ENCODE measurements at regions not wholly inside any gene's neighbourhood (a gene's known extent, or its start where the extent isn't known, plus 50 kb on each side); places are given as distances from the start of the nearest gene placed in this dataset.
"Not testable (repeated sequence)": the region's sequence is repeated elsewhere in the genome, so short reads cannot be mapped to it uniquely, and the experiment has no call there.

DNA sequence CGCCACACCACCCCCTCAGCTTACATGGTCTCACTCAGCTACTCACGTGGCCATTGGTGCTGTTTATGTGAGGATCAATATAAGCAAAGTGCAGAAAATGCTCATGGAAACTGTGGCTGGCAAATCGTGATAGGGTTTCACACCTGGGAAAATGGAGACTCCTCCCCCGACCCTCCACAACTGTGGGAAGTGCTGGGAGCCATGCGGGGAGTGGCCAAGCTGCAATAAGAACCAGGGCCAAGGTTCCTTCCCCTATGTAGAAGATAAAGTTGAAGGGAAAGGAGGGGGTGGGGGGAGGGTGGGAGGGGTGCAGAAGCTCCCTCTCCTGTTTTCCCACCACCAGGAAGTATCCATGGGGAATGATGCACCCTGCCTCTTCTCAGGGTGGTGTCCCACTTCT lies 145.5 kb upstream of the MAMLD1 start:
- DNase-seq, result no peak

DNA sequence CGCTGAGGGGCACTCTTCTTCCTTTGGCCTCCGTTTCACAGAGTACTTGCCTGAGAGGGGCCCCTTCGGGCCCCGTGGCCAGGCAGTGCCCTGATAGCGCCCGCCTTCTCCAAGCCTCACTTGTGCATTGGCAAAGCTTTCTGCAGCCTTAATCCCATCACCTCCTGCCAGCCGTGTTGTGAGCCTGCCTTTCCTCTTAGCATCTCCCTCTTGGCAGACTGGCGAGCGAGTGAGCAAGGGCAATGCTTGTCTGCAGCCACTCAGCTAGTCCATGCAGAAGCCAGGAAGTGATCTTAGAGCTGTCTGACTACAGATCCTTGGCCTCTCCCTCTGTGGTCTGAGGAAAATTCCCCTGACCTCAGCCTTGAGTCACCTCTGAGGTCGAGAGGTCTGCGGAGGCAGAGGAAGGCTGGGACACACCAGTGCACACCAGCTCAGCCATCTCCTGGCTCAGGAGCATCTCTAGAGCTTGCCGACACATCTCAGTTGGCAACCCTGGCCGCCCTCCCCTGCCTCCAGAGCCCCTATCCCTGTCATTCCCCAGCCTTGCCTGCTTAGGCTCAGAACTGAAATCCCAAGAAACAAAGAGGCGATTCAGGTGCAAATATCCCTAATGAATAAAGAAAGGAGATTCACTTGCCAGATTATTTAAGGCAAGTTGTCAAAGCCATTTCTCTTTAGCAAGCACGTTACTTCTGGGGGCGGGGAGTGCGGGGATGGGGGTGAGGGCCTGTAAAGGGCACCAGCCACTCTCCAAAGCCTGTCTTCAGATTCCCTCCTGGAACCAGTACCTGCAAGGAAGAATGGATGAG lies 143.5 kb upstream of the MAMLD1 start:
- DNase-seq, result no peak

DNA sequence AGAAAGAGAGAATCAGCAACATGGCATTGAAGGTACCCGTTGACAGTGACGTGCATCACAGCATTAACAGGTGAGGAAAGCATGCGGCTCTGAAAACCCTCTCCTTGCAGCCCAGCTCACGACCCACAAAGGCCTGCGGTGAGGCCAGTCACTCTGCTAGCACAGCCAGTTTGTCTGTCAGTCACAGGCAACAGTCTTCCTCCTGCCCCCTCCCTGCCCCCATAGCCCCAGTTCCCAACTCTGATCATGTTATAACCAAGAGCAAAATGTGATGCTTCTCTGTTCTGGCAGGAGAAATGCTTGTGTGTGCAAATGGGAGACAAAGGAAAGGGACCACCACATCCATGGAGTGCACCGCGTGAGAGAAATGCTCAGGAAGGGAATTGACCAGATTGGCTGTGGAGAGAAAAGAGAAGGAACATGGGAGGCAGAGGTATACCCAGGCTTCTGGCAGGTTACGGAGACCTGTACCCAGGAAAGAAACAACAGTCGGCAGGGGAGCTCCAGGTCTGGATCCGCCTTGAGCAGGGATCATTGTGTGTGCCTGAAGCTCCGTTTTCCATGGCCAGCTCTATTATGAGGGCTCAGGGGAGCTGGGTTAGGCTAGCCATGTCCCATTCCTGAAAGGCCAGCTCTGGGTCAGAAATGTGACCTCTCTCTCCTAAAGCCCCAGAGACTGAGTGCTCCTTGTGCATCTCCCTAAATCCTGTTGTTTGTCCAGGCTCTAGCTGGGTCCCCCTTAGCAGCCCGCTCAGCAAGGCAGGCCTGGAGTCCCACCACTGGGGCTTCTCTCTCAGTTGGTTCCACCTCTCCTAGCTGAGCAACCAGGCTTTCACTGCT lies 139.7 kb upstream of the MAMLD1 start:
- no peak for DNase-seq

DNA sequence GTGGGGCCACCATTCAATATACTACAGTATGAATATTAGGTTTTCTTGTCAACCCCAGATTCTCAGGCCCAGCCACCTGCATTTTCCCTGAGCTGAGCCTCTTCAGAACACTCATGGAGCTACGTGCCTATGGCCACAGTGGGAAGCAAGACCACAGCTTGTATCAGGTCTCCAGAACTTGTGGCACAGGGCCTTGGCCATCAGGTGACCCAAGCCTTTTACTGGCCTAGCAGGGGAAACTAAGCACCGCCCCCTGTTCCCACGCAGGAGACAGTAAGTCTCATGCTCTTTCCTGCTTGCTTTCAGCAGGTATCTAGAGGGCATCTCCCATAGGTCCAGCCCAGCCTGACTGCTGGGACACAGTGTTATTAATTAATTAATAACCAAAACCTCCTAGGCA lies 138.4 kb upstream of the MAMLD1 start:
- DNase-seq, result no peak

DNA sequence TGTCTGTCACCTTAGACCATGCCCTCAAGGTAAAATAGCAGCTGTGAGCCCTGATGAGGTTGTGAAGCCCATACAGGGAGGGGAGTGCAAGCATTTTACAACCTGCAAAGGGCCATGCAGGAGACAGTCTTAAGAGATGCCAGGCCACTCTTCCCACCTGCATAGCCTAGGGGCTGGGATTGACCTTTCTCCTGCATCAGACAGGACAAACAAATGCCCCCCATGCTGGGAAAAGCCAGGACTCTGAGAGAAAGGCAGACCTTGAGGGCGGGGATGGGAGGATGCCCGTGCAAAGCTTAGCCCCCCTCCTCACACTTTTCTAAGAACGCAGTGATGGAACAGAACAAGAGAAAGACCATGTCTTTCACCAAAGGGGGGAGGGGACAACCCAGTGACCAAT lies 137.9 kb upstream of the MAMLD1 start:
- no peak for DNase-seq

DNA sequence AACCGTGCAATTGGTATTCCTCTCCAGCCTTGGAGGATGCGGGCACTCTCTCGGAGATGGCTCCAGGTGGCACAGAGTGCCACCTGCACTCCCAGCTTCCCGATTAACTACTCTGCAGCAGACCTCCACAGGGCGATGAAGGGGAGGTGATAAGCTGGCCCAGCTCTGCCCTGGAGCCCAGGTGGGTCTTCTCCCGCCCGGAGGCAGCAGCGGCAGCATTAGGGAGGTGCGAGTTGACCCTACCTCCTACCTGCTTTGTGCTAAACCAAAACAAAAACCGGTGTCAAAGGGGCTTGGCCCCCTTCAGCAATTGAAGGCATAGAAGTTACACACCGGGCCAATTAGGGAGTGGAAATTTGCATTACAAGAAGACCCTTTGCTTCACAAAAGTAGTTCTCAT lies 137.4 kb upstream of the MAMLD1 start:
- no peak for DNase-seq

DNA sequence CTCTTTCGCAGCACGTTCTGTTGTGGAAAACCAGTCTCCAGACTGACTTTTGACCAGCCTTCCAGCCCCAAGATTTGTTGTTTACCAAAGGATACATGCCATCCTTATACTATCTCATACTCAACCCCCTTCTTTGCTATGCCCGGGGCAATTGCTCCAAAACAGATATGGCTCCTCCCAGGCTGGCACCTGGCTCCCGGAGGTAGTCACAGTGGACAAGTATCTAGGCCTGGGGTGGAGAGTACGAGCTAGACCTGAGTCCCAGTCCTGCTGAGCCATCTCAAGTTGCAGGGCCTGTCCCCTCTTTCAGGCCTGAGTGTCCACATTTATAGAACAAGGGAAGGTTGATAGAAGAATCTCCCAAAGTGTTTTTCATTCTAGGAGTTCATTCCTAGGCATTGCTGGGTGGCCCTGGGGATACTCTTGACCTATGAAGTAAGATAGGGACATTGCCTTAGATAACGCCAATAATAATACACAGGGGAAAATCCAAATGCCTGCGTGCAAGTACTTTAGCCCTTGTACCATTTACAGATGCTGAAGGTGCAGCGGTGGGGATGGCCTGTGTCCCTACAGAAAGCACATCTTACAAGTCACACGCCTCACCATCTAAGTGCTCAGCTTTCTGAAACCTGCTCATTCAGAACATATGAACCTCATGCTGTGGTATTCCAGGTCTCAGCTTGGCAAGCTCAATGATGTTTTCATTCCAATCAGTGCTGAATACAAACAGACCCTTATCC lies 136.7 kb upstream of the MAMLD1 start:
- DNase-seq, result no peak

DNA sequence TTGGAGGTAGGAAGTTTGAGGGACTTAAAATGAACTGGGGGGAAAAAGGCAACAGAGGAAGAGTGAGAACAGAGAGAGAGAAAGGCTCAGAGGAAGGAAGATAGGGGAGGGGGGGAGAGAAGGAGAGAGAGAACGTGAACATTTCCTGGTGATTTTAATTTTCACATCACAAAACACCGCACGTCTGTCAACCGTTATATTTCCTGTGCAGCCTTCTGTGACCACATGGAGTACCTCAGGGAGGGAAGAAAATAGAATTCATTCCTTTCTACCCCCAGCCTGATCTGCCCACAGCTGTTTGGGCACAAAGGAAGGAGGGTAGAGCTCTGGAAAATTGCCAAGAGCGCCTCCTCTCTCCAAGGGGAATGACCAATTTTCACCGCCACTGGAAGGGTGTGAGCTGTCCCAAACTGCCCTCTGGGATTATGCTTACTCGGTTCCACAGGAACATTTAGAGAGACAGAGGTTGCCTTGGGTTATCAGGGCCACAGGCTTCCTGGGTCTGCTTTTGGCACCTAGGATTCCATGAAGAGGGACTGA lies 135.7 kb upstream of the MAMLD1 start:
- DNase-seq, result no peak

DNA sequence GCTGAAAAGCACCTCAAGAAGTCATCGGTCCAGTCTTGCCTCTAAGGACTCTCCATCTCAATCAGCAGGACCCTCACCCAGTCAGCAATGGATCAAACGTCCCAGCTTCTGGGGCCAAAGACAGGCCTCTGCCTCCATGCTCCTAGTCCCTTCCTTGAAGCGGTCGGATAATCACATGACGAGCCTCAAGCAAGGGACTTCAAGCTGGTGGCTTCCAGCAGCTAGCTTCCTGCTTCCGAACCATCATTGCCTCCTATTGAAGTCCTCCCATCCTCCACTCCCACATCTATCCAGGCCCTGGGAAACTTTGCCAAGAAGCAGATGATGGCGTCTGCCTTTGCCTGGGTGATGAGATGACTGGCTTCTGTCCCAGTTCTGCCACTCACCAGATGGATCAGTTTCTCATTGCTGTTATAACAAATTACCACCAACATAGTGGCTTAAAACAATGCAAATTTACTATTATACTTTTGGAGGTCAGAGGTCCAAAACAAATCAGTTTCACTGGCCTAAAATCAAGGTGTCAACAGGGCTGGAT lies 135.2 kb upstream of the MAMLD1 start:
- DNase-seq, result no peak

DNA sequence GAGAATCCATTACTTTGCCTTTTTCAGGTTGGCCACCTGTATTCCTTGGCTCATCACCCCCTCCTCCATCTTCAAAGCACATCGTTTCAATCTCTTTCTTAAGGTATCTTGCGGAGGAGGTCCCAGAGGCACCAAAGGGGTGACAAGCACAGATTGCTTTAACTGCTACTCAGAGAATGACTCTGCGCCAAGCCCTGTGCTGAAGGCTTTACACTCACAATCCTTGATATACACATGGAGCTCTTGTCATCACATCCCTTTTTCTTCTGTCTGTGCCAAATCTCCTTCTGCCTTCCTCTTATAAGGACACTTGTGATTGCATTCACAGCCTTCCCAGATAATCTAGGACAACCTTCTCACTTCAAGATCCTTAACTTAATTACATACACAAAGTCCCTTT lies 134.7 kb upstream of the MAMLD1 start:
- DNase-seq, result no peak

DNA sequence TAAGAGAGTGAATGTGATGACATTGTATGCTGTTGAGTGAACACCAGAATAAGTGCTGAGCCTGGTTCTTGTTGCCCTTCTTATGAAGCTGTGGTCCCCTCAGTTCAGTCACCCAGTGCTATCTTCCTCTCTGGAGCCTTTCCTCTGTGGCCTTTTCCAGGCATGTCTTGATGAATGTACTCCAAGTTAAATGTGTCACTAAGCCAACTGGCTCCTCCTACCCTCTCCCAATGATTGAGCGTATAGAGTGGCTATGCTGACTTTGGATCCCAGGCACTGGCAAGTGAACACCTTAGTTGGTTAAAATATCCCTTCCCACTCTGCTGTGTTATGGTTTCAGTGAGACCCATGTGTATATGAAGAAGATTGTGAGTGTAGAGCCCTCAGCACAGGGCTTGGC lies 134.1 kb upstream of the MAMLD1 start:
- DNase-seq, result no peak

DNA sequence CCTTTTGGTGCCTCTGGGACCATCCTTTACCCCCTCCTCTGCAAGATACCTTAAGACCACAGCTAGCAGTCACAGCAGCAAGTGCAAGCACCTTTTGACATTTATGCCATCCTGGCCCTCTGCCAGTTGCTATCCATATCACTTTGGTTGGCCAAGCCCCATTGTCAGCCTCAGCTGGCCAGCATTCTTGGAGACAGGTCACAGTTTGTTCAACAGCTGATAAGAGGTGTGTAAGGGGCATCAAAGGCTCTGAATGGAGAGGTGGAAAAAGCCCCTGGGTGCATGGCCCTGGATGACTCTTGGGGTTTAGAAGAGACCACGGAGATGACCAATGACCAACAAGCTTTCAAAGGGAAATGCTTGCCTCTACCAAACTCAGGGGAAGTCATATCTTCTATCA lies 133.6 kb upstream of the MAMLD1 start:
- no peak for DNase-seq

DNA sequence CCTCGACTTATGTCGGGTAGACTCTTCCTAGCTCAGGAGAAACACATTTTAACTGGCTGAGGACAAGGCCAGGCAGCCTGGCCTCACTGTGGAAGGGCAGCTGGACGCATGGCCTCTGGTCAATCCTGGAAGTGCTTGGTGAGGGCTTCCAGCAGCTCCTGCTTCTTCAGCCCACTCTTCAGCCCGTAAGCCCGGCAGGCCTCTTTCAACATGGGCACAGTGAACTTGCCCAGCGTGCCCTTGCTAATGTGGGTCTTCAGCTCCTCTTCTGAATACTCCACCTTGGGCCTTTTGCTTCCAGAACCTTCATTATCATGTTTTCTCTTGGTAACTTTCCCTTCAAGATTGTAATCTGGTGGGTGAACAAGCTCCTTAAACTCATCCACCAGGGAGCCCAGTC lies 132.2 kb upstream of the MAMLD1 start:
- DNase-seq, result not testable (repeated sequence)

DNA sequence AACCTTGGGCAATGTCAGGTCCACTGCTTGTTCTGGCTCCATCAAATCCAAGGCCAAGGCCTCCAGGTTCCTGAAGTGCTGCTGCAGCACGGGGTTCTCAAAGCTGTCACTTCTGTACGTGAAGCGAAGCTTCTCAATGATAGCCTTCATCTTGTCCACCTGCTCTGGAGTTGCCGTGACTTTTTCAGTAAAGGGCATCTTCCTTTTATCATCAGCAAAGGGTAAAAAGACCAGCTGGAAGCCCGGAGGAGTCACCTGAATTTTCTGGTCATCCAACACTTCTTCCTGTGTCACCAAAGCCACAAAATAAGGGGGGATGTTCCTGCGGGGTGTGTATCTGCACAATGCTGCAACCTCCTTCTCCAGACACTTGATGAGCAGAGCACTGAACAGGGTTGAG lies 131.7 kb upstream of the MAMLD1 start:
- not testable (repeated sequence) for DNase-seq

DNA sequence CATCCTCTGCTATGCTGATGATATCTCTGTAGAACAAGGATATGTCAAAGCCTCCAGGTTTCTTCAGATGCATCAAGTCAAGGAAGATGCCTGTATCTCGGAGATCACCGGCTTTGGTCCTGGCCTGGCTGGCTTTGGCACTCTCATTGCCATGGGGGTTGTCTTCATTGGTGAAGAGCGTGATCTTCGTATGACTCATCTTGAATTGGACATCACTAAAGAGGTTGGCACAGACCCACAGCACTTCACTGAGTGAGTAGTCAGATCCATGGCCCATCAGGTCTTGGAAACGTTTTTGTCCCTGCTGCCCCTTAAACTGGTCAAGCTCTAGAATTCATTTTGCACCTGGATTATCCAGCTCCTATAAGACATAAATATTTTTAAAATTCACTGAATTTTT lies 130.9 kb upstream of the MAMLD1 start:
- DNase-seq, result not testable (repeated sequence)

DNA sequence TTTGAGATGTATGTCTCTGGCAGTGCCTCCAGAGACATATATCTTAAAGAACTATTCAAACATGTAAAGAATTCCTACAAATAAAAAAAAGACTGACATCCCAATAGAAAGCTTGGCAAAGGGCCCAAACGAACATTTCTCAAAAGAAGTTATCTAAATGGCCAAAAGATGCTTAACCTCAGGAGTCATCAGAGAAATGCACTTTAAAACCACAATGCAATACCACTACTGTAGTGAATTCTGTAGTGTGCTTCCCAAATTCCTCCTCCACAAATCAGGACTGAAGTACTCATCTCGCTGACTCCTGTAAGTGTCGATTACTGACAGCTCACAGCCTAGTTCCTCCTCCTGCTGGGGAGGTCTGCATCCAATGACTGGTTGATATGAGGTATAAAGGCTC lies 129.0 kb upstream of the MAMLD1 start:
- no peak for DNase-seq

DNA sequence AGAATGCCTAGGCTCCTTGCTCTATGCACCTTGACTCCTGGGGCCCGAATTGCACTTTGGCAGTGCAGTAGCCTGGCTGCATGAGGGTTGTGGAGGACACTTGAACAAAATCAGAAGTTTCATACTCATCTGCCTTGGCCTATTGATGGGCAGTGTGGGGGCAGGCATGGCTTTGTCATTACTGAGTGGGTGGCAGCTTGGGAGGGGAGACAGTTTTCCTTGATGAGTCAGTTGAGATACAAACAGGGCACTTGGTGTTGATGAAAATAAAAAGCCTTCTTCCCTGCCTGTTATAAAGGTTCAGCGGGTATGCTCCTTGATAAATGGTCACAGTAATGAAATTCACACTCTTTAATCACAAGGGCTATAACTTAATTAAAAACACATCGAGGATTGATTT lies 126.8 kb upstream of the MAMLD1 start:
- DNase-seq, result no peak

DNA sequence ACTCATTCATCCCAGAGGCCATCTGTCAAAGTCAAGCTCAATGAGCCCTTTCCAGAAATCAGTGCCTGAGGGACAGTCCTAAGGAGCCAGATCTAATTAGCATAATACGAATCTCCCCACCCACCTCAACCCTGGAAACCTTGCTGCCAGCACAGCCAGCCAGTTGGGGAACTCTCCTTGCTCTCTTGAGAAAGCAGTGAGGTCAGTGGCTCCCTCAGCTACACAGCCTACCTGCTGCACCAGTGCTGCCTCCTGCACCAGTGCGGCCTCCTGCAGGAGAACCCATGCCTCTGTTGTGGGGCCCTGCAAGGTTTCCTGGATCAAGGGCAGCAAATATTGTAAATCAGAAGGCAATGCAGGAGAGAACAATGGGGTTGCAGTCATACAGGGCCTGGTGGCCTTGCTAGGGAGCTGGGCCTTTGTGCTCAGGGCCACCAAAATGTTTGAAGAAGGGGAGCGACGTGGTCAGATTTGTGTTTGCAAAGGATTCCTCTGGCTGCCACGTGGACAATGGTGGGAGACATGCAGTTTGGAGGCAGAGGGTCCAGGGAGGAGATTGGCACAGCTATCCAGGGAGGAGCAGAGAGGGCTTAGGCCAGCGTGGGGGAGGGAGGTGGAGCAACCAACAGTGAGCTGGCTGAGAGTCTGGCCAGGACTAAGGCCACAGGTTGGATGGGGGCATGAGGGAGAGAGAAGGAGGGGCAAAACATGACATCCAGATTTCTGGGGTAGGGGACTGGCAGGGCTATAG lies 124.3 kb upstream of the MAMLD1 start:
- DNase-seq, result no peak

DNA sequence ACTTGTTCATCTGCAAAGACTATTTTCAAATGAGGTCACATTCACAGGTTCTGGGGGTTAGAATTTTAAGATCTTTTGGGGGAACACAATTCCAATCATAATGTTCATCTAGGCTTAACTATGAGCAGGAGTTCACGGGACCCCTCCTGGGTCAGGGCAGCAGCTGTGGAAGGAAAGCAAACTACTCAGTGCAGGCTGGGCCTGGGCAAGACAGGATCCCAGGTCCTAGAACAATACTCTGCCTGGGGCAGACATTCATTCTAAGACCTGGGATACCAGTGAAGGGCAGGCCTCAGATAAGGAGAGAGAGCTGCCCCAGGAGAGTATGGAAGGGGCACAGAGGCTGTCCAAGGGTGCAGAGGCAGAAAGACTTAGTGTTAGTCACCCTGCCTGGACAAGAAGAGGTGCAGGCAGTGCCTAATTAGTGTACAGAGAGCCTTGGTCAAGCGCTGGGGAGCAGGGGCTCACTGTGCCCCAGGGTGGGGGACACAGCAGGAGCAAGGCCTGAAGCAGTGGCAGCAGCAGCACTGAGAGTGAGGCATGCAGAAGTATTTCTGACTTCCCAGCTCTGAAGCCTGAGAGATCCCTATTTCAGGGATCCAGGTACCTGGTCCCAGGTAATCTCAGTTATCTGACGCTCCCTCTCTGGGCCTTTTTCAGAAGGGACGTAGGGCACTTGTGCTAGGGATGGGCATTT lies 123.0 kb upstream of the MAMLD1 start:
- no peak for DNase-seq

DNA sequence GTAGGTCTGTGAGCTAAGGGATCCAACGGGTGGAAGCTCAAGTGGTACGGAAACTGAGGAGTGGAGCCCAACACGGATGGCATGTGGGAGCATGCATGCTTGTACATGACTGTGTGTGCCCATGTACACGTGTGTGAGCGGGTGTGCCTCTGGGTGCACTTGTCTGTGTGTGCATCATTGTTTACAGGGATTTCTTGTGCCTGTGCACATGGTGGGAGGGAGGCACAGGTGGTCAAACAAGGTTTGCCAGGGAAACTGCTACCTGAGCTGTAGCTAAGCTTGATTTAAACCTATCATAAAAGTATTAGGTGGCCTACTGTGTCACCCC lies 122.5 kb upstream of the MAMLD1 start:
- no peak for DNase-seq

DNA sequence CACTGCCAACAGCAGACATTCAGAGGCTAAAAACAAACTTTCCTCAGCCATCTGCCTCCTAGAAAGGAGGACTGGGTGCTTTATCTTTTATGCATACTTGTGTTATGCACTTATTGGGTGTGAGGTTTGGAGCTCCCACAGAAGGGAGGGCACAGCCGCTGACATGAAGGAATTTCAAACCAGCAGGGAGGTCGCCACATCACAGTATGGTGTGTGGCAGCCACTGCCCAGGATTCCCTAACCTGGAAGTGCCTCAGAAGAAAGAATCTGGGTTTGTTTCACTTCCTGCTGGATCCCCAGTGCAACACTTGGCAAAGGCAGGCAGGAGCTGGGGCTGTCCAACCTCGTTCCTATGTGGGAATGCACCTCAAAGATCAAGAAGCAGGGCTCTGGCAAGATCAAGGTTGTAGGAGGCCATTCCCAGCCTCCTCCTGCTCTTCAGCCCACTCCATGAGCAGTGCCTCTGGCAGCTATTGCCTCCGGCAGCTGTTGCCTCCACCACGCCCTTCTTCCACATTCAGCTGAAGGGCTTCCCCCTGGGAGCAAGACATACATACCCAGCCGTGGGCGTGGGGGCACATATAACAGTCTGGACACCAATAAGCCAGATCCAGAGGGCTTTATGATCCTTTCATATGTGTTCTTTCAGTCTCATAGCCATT lies 109.0 kb upstream of the MAMLD1 start:
- DNase-seq, result no peak

All from activated naive CD4-positive, alpha-beta T cell treated with anti-CD3 and anti-CD28 coated beads, Interleukin-2, amount 50 U/mL, for 16 hours (primary cell).